Thymus (tissue), 11 donors: ENCODE measurements at regions not wholly inside any gene's neighbourhood (a gene's known extent, or its start where the extent isn't known, plus 50 kb on each side); places are given as distances from the start of the nearest gene placed in this dataset.

Source experiments
- DNase-seq, 9 donors: peaks; one replicate each; pipeline ENCODE4 v3.0.0-alpha.2; 2013; ENCODE audit warnings: low spot score in 9 of 9, low read depth in 6 of 9, missing footprints in 1 of 9
- H3K27ac ChIP-seq, 2 donors: one replicate each; pipeline ENCODE4 v1.5.1; 2013; ENCODE audit warnings: control low read depth in 1 of 2, low read depth in 1 of 2, low read length in 1 of 2, mild to moderate bottlenecking in 1 of 2, moderate library complexity in 1 of 2
- H3K27me3 ChIP-seq, 2 donors: one replicate each; pipeline ENCODE4 v1.5.1; 2013; ENCODE audit warnings: low read length in 1 of 2; ENCODE audit not compliant: control insufficient read depth in 2 of 2, insufficient read depth in 1 of 2
- H3K36me3 ChIP-seq, 2 donors: one replicate each; pipeline ENCODE4 v1.5.1; 2013; ENCODE audit warnings: low read length in 1 of 2, mild to moderate bottlenecking in 1 of 2, moderate library complexity in 1 of 2; ENCODE audit not compliant: control insufficient read depth in 2 of 2, insufficient read depth in 2 of 2
- H3K4me1 ChIP-seq, 2 donors: one replicate each; pipeline ENCODE4 v1.5.1; 2013; ENCODE audit warnings: low read length in 2 of 2; ENCODE audit not compliant: control insufficient read depth in 2 of 2, insufficient read depth in 2 of 2
- H3K4me3 ChIP-seq, 2 donors: one replicate each; pipeline ENCODE4 v1.5.1; 2013; ENCODE audit warnings: low read length in 2 of 2, control low read depth in 1 of 2, mild to moderate bottlenecking in 1 of 2
- H3K9me3 ChIP-seq, 2 donors: one replicate each; pipeline ENCODE4 v1.5.1; 2013; ENCODE audit warnings: low read length in 1 of 2, mild to moderate bottlenecking in 1 of 2; ENCODE audit not compliant: control insufficient read depth in 2 of 2, insufficient read depth in 1 of 2
- WGBS: extraction: QIAGEN DNeasy Blood & Tissue Kit; methylation state at CpG from one replicate; pipeline ENCODE4 v1.1.7; 2013; 5-methylcytosine and 5-hydroxymethylcytosine counted together
- donor health status: healthy.

DNA sequence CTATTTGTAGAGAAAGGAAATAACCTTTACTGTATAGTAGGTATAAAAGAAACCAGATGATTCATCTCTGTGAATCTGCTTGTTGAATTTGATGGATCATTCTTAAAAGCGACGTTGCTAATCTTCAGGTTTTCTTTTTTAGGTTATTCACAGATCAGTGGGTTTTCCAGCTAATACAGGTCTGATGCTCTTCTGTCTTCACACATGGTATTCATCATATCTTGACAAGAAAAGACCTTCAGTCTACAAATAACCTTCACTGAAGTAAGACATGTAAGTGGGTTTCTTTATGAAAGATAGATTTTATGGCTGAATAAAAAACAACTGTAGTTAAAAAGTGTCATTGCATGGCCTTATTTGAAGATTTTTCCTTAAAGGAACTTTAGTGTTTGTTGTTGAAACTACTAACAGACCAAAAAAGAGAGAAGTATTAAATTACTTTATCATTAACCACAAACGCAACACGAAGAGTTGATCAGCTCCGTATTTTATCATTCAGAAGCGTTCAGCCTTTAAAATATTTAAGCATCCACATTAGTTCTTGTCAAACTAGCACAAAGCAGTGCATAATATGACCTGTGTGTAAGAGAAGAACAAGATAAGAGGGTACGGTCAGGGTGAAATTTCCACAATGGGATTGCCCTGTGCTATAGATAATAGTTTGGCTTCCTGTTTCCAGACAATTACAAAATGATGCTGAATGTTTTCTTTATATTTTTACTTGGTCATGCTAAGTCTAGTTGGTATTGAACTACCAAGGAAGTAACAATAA, 299.5 kb downstream of the MZT1 start:
- no peak overlapping the region for H3K27ac ChIP-seq
- H3K4me1 ChIP-seq = no peaks in the 10 kb centered on the region
- no peaks in the 10 kb centered on the region for H3K27me3 ChIP-seq
- WGBS = 93% methylated on average over 7 of the region's 7 CpGs
- no peak overlapping the region for H3K4me3 ChIP-seq
- no peaks in the 10 kb centered on the region for H3K36me3 ChIP-seq
- no peaks in the 10 kb centered on the region for H3K9me3 ChIP-seq
- DNase-seq = no peak

DNA sequence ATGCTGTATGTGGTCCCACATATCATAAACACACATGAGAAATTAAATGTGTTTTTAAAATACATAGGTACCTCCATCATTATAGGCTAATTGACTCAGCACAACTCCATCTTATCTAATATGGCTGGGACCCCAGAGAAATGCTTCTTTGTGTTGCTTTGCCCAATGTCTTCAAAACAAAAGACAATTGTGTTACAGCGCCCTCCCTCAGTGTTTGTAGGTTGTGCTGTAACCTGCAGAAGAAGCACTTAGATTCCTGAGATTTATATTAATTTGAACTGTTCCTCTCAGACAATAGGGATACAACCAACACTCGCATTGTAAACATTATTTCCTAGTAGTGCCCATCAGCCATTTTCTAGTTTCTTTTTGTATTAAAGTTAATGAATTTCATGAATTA, 303.4 kb downstream of the MZT1 start:
- 95% methylated on average over 2 of the region's 2 CpGs for WGBS
- Histone ChIP-seq H3K4me1 (no peaks in the 10 kb centered on the region), H3K36me3 (no peaks in the 10 kb centered on the region), H3K9me3 (no peaks in the 10 kb centered on the region), H3K4me3 (no peak overlapping the region), H3K27ac (no peak overlapping the region), H3K27me3 (no peaks in the 10 kb centered on the region)
- DNase-seq = no peak

GRCh38 chr13:72415817-72416216, 311.6 kb downstream of the MZT1 start:
- Histone ChIP-seq H3K27ac (no peak overlapping the region), H3K9me3 (no peaks in the 10 kb centered on the region), H3K27me3 (no peaks in the 10 kb centered on the region), H3K4me3 (no peak overlapping the region), H3K36me3 (no peaks in the 10 kb centered on the region), H3K4me1 (no peaks in the 10 kb centered on the region)
- 94% methylated on average over 3 of the region's 3 CpGs for WGBS
- DNase-seq = no peak

- 91% methylated on average over 2 of the region's 2 CpGs for WGBS
- Histone ChIP-seq H3K27me3 (no peaks in the 10 kb centered on the region), H3K9me3 (no peaks in the 10 kb centered on the region), H3K4me1 (no peaks in the 10 kb centered on the region), H3K36me3 (no peaks in the 10 kb centered on the region), H3K27ac (no peak overlapping the region), H3K4me3 (no peak overlapping the region)
- DNase-seq = no peak
Observed at GRCh38 chr13:72412481-72412880, 314.9 kb downstream of the MZT1 start.

DNA sequence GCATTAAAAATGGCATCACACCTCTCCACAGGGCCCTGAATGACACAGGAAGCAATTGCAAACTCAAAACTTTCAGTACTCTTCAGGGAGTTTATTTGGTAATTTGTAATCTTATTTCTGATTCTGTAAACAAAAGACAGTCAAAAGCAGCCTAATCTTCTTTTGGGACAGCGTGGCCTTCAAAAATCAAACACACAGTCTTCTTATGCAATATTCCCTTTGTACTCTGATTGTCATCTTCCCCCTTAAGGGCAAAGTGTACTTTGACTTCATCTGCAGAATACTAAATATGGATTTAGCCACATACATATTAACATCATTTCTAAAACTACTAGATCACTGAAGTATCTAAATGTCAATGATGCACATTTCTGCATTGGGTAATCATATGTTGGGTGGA, 322.0 kb downstream of the MZT1 start:
- DNase-seq = no peak
- Histone ChIP-seq H3K27ac (no peak overlapping the region), H3K36me3 (no peaks in the 10 kb centered on the region), H3K9me3 (no peaks in the 10 kb centered on the region), H3K27me3 (no peaks in the 10 kb centered on the region), H3K4me3 (no peak overlapping the region), H3K4me1 (peaks cover 0 to 2% of the 10 kb centered on the region in 2 donors)
- WGBS = 93% methylated on average over 1 of the region's 1 CpG

DNA sequence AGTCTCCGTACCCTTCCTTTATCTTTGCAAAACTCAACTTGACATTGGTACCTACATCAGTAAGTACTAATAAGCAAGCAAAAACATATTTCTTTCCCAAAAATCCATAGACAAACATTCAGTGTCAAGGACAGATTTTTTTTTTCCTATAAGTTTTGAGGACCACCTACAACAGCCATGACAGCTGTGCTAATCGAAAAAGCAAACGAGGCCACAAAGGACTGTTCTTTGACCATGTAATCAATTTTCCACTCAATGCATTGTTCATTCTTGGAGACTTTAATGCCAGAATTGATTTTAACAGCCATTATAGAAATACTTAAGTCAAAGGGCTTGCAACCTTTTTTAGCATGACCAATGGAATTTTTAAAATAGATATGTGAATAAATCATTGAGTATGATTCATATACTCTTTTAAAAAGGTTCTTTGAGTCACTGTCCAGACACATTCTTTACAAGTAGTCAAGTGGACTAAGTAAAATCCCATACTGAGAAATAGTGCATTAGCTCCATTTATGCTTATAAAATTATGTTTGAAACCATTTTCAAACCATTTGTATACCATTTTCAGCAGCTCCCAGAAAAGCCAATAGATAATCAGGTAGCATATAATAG, 323.9 kb downstream of the MZT1 start:
- no peaks in the 10 kb centered on the region for H3K9me3 ChIP-seq
- 94% methylated on average over 3 of the region's 3 CpGs for WGBS
- DNase-seq = no peak
- H3K27ac ChIP-seq = no peak overlapping the region
- H3K27me3 ChIP-seq = no peaks in the 10 kb centered on the region
- H3K4me3 ChIP-seq = no peak overlapping the region
- no peaks in the 10 kb centered on the region for H3K36me3 ChIP-seq
- H3K4me1 ChIP-seq = peaks cover 0 to 2% of the 10 kb centered on the region in 2 donors

- Histone ChIP-seq H3K9me3 (no peaks in the 10 kb centered on the region), H3K27ac (no peak overlapping the region), H3K4me3 (no peak overlapping the region), H3K36me3 (no peaks in the 10 kb centered on the region), H3K27me3 (no peaks in the 10 kb centered on the region), H3K4me1 (peaks cover 0 to 2% of the 10 kb centered on the region in 2 donors)
- WGBS = 29% methylated on average over 3 of the region's 3 CpGs
- peak in 1 of 9 donors; percentile 20 for DNase-seq
Observed at GRCh38 chr13:72400856-72401255, 326.6 kb downstream of the MZT1 start.

DNA sequence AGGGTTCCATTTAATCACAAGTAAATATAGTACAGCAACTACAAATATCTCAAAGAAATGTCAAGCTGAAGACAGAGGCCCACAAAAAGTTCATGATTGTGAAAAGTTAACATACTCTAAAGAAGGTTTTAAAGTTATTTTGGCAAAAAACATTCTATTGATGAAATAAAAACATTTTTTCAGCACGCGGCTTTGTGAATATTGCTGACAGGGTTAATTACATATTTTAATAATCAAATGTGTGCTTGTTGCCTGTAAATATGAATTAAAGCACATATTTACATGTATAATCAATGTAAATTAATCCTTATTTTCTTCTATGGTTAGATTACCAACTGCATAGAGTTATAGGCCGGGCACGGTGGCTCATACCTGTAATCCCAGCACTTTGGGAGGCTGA, 328.1 kb downstream of the MZT1 start:
- H3K4me1 ChIP-seq = peaks cover 0 to 2% of the 10 kb centered on the region in 2 donors
- no peak overlapping the region for H3K4me3 ChIP-seq
- no peaks in the 10 kb centered on the region for H3K9me3 ChIP-seq
- DNase-seq = no peak
- H3K27me3 ChIP-seq = no peaks in the 10 kb centered on the region
- H3K27ac ChIP-seq = no peak overlapping the region
- no peaks in the 10 kb centered on the region for H3K36me3 ChIP-seq
- WGBS = 97% methylated on average over 4 of the region's 4 CpGs

DNA sequence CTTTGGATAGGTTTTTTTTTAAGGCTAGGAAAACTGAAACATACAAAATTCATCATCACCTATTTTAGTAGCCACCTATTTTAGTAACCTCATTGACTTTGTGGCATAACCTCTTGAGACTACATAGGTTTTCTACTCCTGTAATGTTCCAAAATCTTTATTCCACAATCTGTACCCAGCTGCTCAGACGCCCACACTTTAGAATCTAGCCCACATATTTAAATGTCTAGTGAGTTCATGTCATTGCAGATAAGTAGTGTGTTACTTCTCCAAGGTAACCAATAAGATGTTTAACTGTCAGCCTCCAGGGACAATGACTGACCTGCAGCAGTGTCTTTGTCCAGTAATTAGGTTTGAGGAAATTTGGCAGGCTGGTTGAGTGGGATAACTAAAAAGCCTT, 330.2 kb downstream of the MZT1 start:
- 96% methylated on average over 1 of the region's 1 CpG for WGBS
- Histone ChIP-seq H3K27ac (no peak overlapping the region), H3K4me3 (no peak overlapping the region), H3K9me3 (no peaks in the 10 kb centered on the region), H3K4me1 (peaks cover 0 to 2% of the 10 kb centered on the region in 2 donors), H3K27me3 (no peaks in the 10 kb centered on the region), H3K36me3 (no peaks in the 10 kb centered on the region)
- DNase-seq = no peak
